ENCODE measurements at regions not wholly inside any gene's neighbourhood (a gene's known extent, or its start where the extent isn't known, plus 50 kb on each side); places are given as distances from the start of the nearest gene placed in this dataset.

GRCh38 chr10:131646551-131647525 lies 254.0 kb upstream of the PPP2R2D start:
- no peak for DNase-seq

GRCh38 chr10:131647789-131648188 lies 253.0 kb upstream of the PPP2R2D start:
- DNase-seq = no peak

DNA sequence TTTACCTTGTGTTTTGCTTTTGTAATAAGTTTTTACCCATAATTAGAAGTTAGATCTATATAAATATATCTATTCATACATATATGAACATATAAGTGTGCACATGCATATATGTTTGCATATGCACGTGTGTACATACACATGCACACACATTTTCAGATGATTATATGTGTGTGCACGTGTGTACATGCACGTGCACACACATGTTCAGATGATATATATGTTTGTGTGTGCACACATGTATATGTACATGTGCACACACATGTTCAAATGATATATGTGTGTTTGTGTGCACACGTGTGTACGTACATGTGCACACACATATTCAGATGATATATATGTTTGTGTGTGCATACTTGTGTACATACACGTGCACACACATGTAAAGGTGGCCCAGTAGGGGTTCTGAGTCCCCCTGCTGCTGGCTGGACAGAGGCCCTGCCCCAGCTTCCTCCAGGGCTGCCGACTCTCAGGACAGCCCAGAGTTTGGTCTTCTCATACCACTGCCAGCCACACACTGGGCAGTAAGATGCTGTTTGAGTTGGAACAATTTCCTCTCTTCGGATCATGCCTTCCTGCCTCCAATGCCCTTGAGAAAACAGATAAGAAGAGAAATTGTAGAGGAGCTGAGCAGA lies 252.3 kb upstream of the PPP2R2D start:
- no peak for DNase-seq

DNA sequence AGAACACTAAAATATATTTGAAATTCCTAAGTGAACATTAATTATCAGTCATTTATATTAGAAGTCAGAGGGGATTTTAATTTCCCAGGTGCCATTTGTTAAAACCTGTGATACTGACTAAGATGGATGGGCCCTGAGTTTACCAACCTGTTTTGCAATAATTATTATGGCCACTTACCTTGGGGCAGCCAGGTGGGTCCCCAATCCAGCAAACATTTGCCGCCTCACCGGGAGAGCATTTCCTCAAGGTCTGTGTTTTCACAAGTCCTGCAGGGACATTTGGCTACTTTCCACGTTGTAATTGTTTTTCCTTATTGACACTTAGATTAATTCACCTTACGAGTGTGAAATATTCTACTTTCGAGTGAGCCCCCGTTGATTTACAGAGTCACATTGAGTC lies 251.2 kb upstream of the PPP2R2D start:
- no peak for DNase-seq

- DNase-seq = no peak
Measured at GRCh38 chr10:131650169-131650705, 250.6 kb upstream of the PPP2R2D start.

DNA sequence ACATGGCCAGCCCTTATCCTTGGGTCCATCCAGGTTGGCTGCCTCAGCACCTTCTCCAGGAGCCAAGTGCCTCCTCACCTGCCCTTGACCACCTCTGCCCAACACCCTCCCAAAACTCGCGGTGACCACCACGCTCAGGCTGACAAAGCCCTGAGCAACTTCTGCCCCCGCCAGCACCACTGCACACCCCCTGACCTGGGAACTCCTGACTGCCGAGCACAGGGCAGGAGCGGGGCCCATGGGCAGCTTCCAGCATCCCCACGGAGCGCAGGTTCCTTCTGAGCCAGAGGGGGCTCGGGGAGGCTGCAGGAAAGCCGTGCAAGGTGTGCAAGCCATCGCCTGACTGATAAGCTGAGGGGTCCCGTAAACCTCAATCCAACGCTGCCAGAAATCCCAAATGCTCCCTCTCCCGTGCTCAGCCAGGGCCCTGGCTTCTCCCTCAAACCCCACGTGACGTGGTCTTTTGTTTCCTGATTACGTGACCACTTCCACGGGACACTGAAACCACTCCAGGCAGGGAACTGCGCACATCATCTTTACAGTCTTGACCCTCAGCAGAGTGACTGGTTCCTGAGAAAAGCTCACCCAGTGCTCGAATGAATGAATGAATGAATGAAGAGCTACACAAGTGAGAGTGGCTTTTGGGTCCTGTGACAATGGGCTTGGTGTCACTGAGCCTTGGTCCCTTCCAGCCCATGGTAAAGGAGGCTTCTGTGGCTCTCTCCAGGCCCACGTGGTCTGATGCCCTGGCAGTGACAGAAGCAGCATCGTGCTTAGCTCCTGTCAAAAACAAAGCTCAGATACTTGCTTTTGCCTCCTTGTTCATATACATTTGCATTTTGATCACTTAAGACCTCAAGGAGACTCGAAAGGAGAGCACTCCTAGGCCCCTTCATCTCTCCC lies 249.8 kb upstream of the PPP2R2D start:
- DNase-seq = no peak

- peak in 29 of 56 donors; percentile 9 to 69 (median 34) for DNase-seq
Measured at GRCh38 chr10:131651674-131652437, 249.0 kb upstream of the PPP2R2D start.

- DNase-seq = no peak
Measured at GRCh38 chr10:131652438-131653139, 248.2 kb upstream of the PPP2R2D start.

GRCh38 chr10:131653140-131653539 lies 247.7 kb upstream of the PPP2R2D start:
- DNase-seq = no peak

DNA sequence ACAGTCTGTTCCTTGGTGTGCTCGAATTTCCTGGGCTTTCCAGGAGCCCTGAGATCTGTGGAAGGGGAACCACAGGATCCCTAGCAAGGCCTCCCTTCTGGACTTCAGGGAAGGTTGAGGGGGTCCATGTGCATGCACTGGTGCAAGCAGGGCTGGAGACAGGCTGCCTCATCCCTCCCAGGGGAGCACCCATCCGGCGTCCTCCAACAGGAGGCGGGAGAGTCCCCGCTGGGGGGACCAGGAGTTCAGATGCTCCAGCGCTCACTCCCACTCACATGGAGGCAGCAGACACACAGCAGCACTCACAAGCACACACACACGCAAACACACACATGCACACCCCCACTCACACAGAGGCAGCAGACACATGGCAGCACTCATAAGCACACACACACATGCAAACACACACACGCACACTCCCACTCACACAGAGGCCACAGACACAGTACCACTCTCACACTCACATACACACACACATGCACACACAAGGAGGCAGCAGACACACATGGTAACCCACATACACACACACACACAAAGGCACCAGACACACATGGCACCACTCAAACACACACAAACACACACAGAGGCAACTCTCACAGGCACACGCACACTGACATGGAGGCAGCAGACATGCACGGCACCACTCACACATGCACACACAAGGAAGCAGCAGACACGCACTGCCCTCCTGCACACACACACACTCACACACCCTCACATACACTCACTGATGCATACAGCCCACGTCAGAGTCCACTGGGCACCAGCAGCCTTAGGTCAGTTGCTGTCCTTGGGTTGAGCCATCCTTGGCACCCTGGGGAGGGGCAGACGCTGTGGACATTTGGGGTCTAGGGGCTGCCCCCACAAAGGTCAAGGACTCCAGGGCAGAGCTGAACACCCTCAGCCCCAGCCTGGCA lies 247.0 kb upstream of the PPP2R2D start:
- no peak for DNase-seq

- DNase-seq = no peak
Measured at GRCh38 chr10:131654471-131655087, 246.2 kb upstream of the PPP2R2D start.

DNA sequence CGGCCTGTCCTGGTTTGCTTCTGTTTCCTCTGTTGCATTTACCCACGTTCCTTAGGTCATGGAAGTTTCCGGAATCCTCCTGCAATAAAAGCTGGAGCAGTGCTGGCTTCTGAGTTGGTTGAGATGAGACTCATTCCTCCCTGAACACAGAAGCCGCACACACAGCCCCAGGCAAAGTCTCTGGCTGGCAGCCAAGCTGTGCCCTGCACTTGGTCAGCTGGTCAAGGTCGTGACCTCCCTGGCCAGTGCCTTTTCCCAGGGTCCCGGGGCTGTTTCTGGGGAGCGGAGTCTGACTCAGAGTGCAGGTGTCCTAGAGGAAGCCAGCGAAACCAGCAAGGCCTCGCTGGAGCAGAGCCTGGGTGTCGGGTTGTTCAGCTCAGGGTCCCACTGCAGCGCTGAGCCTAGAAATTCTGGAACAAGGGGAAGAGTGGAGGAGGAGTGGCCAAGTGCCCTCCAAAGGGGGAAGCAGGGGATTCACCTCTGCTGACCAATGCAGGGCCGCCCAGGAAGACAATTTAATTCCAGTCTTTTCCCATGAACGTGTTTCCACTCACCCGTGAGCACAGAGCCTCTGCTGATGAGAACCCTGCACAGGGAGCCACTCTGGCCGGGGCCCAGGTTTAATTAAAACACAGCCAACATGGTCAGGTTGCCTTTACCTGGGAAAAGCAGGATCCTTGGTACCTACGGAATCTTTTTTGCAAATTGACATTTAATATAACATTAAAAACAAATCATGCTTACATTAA lies 245.5 kb upstream of the PPP2R2D start:
- peak in 1 of 56 donors; percentile 57 for DNase-seq

DNA sequence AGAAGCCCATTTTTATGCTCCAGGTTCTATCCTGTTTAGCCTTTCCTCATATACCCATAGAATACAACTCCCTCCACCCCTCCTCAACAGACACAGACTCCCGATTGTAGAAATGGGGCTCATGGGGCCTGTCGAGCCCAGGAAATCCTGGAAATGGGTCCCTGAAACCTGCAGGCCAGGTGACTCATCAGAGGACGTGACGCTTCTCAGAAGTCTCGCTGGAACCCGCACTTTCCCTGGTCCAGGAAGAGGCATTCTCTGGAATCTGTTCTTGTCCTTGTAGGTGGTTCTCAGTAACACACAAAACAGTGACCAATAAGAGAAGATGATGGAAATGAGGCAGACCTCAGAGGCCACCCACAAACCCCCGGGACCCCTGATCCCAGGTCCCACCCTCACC lies 244.8 kb upstream of the PPP2R2D start:
- DNase-seq = no peak

GRCh38 chr10:131656431-131656841 lies 244.4 kb upstream of the PPP2R2D start:
- no peak for DNase-seq

GRCh38 chr10:131657318-131657984 lies 243.4 kb upstream of the PPP2R2D start:
- no peak for DNase-seq

GRCh38 chr10:131657985-131658330 lies 242.8 kb upstream of the PPP2R2D start:
- no peak for DNase-seq

Measured in nucleus accumbens (tissue), 56 donors.